ENCODE measurements at regions not wholly inside any gene's neighbourhood (a gene's known extent, or its start where the extent isn't known, plus 50 kb on each side); places are given as distances from the start of the nearest gene placed in this dataset.

DNA sequence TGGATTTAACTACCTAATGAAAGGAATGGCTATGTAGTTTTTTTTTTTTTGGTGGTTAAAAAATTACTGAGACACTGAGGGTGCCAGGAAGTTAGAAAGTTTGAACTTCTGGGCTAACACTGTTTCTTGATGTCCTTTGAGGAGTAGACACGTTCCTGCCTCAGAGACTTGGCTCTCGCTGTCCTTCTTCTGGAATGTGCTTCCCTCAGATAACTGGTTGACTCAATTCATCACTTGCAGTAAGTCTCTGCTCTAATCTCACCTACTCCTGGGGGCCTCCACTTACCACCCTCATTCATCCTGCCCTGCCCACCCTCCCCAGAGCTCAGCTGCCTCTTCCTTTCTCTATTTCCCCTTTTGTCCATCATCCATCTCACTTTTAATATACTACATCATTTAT is 167.0 kb downstream of the YTHDC2 start:
- no peak for TF ChIP-seq TOX (CRISPR knock-in tag; IDR thresholded peaks at IDR 0.05; ENCODE audit: borderline replicate concordance)
- ATAC-seq: no peak

DNA sequence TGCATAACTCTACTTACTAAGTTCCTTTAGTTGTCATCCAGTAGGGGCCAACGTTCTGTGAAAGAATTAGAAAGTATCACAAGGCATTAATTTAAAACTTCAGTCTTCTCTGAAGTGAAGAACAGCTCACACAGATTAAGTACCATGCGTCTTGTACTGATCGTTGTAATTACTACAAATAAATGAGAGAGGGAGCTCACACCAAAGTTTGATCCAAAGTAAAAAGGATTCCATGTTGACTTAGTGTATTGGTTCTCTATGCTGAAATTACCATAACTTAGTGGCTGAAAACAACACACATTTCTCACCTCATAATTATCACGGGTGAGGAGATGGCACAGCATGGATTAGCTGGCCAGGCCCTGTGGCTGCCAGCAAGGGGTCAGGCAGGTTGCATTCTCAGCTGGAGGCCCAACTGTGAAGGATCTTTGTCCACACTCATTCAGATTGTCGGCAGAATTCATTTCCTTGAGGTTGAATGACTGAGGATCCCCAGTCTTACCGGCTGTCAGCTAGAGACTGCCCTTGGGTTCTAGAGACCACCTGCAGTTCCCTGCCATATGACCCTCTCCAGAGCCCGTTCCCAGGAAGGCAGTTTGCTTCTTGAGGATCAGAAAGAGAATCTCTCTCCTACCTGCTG is 169.1 kb downstream of the YTHDC2 start:
- 0 out of 3 replicates have a peak, but pooled peaks have one; percentile 39 for ATAC-seq
- no peak for TF ChIP-seq RARB (CRISPR knock-in tag; IDR thresholded peaks at IDR 0.05)
- TF ChIP-seq ARNTL (CRISPR knock-in tag; IDR thresholded peaks at IDR 0.05; ENCODE audit: borderline replicate concordance, low read depth): no peak
- TF ChIP-seq CSDC2 (CRISPR knock-in tag; IDR thresholded peaks at IDR 0.05): no peak
- TF ChIP-seq, protein P1, sequence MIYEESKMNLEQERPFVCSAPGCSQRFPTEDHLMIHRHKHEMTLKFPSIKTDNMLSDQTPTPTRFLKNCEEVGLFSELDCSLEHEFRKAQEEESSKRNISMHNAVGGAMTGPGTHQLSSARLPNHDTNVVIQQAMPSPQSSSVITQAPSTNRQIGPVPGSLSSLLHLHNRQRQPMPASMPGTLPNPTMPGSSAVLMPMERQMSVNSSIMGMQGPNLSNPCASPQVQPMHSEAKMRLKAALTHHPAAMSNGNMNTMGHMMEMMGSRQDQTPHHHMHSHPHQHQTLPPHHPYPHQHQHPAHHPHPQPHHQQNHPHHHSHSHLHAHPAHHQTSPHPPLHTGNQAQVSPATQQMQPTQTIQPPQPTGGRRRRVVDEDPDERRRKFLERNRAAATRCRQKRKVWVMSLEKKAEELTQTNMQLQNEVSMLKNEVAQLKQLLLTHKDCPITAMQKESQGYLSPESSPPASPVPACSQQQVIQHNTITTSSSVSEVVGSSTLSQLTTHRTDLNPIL (CRISPR knock-in tag; IDR thresholded peaks at IDR 0.05; ENCODE audit: low read depth): no peak
- no peak for TF ChIP-seq PPARA (CRISPR knock-in tag; IDR thresholded peaks at IDR 0.05; ENCODE audit: borderline replicate concordance)
- TF ChIP-seq OSR1 (CRISPR knock-in tag; IDR thresholded peaks at IDR 0.05): no peak
- TF ChIP-seq, protein P2, sequence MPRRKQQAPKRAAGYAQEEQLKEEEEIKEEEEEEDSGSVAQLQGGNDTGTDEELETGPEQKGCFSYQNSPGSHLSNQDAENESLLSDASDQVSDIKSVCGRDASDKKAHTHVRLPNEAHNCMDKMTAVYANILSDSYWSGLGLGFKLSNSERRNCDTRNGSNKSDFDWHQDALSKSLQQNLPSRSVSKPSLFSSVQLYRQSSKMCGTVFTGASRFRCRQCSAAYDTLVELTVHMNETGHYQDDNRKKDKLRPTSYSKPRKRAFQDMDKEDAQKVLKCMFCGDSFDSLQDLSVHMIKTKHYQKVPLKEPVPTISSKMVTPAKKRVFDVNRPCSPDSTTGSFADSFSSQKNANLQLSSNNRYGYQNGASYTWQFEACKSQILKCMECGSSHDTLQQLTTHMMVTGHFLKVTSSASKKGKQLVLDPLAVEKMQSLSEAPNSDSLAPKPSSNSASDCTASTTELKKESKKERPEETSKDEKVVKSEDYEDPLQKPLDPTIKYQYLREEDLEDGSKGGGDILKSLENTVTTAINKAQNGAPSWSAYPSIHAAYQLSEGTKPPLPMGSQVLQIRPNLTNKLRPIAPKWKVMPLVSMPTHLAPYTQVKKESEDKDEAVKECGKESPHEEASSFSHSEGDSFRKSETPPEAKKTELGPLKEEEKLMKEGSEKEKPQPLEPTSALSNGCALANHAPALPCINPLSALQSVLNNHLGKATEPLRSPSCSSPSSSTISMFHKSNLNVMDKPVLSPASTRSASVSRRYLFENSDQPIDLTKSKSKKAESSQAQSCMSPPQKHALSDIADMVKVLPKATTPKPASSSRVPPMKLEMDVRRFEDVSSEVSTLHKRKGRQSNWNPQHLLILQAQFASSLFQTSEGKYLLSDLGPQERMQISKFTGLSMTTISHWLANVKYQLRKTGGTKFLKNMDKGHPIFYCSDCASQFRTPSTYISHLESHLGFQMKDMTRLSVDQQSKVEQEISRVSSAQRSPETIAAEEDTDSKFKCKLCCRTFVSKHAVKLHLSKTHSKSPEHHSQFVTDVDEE (CRISPR knock-in tag; IDR thresholded peaks at IDR 0.05): no peak
- no peak for TF ChIP-seq ISL1 (CRISPR knock-in tag; IDR thresholded peaks at IDR 0.05)
- TF ChIP-seq BACH2 (CRISPR knock-in tag; IDR thresholded peaks at IDR 0.05; ENCODE audit: borderline replicate concordance): no peak

- ATAC-seq: no peak
- TF ChIP-seq ZNF565 (CRISPR knock-in tag; conservative IDR thresholded peaks at IDR 0.05; ENCODE audit: low read depth) (no peak), ESRRG (CRISPR knock-in tag; IDR thresholded peaks at IDR 0.05) (no peak), CSDC2 (CRISPR knock-in tag; IDR thresholded peaks at IDR 0.05) (no peak), PPARA (CRISPR knock-in tag; IDR thresholded peaks at IDR 0.05; ENCODE audit: borderline replicate concordance) (no peak), TCF4 (CRISPR knock-in tag; IDR thresholded peaks at IDR 0.05; ENCODE audit: borderline replicate concordance) (no peak), TOX (CRISPR knock-in tag; IDR thresholded peaks at IDR 0.05; ENCODE audit: borderline replicate concordance) (no peak), ZFP30 (CRISPR knock-in tag; IDR thresholded peaks at IDR 0.05) (no peak), GLIS3 (CRISPR knock-in tag; IDR thresholded peaks at IDR 0.05) (no peak), ZNF8 (CRISPR knock-in tag; IDR thresholded peaks at IDR 0.05) (no peak), ZC3H10 (CRISPR knock-in tag; IDR thresholded peaks at IDR 0.05) (no peak), ISL1 (CRISPR knock-in tag; IDR thresholded peaks at IDR 0.05) (no peak), SNAI2 (CRISPR knock-in tag; IDR thresholded peaks at IDR 0.05) (no peak), RARB (CRISPR knock-in tag; IDR thresholded peaks at IDR 0.05) (no peak)
- TF ChIP-seq, protein P1 (CRISPR knock-in tag; IDR thresholded peaks at IDR 0.05; ENCODE audit: low read depth): no peak
- TF ChIP-seq, protein P2 (CRISPR knock-in tag; IDR thresholded peaks at IDR 0.05): no peak
Observed at GRCh38 chr5:113683211-113683610, 169.7 kb downstream of the YTHDC2 start.

- TF ChIP-seq ZC3H10 (CRISPR knock-in tag; IDR thresholded peaks at IDR 0.05): no peak
- no peak for TF ChIP-seq RARB (CRISPR knock-in tag; IDR thresholded peaks at IDR 0.05)
- TF ChIP-seq, protein P2 (CRISPR knock-in tag; IDR thresholded peaks at IDR 0.05): no peak
- no peak for TF ChIP-seq ZNF565 (CRISPR knock-in tag; conservative IDR thresholded peaks at IDR 0.05; ENCODE audit: low read depth)
- no peak for TF ChIP-seq GLIS3 (CRISPR knock-in tag; IDR thresholded peaks at IDR 0.05)
- no peak for TF ChIP-seq ZNF70 (CRISPR knock-in tag; IDR thresholded peaks at IDR 0.05)
- no peak for TF ChIP-seq ZFP30 (CRISPR knock-in tag; IDR thresholded peaks at IDR 0.05)
- TF ChIP-seq PPARA (CRISPR knock-in tag; IDR thresholded peaks at IDR 0.05; ENCODE audit: borderline replicate concordance): no peak
- ATAC-seq: no peak
Observed at GRCh38 chr5:113686599-113686998, 173.1 kb downstream of the YTHDC2 start.

Data from SK-N-SH treated with all-trans-retinoic acid at 6 μM for 48 hours (cell line).